ENCODE measurements at regions not wholly inside any gene's neighbourhood (a gene's known extent, or its start where the extent isn't known, plus 50 kb on each side); places are given as distances from the start of the nearest gene placed in this dataset.

- no peak for DNase-seq
Measured at GRCh38 chr5:133704411-133704810, 92.1 kb upstream of the FSTL4 start.

- no peak for DNase-seq
Measured at GRCh38 chr5:133703935-133704334, 91.6 kb upstream of the FSTL4 start.

GRCh38 chr5:133702791-133703770 lies 90.7 kb upstream of the FSTL4 start:
- no peak for DNase-seq

GRCh38 chr5:133701871-133702270 lies 89.5 kb upstream of the FSTL4 start:
- no peak for DNase-seq

- no peak for DNase-seq
Measured at GRCh38 chr5:133700251-133700650, 87.9 kb upstream of the FSTL4 start.

GRCh38 chr5:133698646-133699526 lies 86.5 kb upstream of the FSTL4 start:
- DNase-seq = no peak

GRCh38 chr5:133698259-133698554 lies 85.9 kb upstream of the FSTL4 start:
- no peak for DNase-seq

- no peak for DNase-seq
Measured at GRCh38 chr5:133697536-133698258, 85.4 kb upstream of the FSTL4 start.

- no peak for DNase-seq
Measured at GRCh38 chr5:133696782-133697507, 84.6 kb upstream of the FSTL4 start.

- DNase-seq = no peak
Measured at GRCh38 chr5:133696006-133696584, 83.8 kb upstream of the FSTL4 start.

- no peak for DNase-seq
Measured at GRCh38 chr5:133694181-133694831, 82.0 kb upstream of the FSTL4 start.

GRCh38 chr5:133691448-133691847 lies 79.1 kb upstream of the FSTL4 start:
- DNase-seq = no peak

GRCh38 chr5:133690746-133691145 lies 78.4 kb upstream of the FSTL4 start:
- no peak for DNase-seq

GRCh38 chr5:133688391-133688790 lies 76.0 kb upstream of the FSTL4 start:
- no peak for DNase-seq

- DNase-seq = no peak
Measured at GRCh38 chr5:133687212-133688061, 75.1 kb upstream of the FSTL4 start.

GRCh38 chr5:133686566-133686965 lies 74.2 kb upstream of the FSTL4 start:
- no peak for DNase-seq

GRCh38 chr5:133685402-133686018 lies 73.2 kb upstream of the FSTL4 start:
- DNase-seq = no peak

- DNase-seq = no peak
Measured at GRCh38 chr5:133683646-133684596, 71.6 kb upstream of the FSTL4 start.

- no peak for DNase-seq
Measured at GRCh38 chr5:133682451-133682850, 70.1 kb upstream of the FSTL4 start.
